H1 (cell line): ENCODE measurements at regions not wholly inside any gene's neighbourhood (a gene's known extent, or its start where the extent isn't known, plus 50 kb on each side); places are given as distances from the start of the nearest gene placed in this dataset.

Experiments
- ASH2L ChIP-seq: fragments of 200-600, 300-600 bp; sonication (generic); IDR thresholded peaks from one replicate; pipeline ENCODE4 v1.7.1; 2017; ENCODE audit warnings: low read length
- BCL11A ChIP-seq, 2 experiments: IDR thresholded peaks; one replicate each; pipeline ENCODE4 v1.6.1; 2011; ENCODE audit warnings: low read depth in 2 of 2, low read length in 2 of 2, mild to moderate bottlenecking in 2 of 2
- GABPA ChIP-seq: IDR thresholded peaks from 2 replicates; pipeline ENCODE4 v1.6.1; 2011; ENCODE audit warnings: mild to moderate bottlenecking, low read length, moderate library complexity, borderline replicate concordance; ENCODE audit not compliant: insufficient read depth
- POLR2A ChIP-seq, 2 experiments: IDR thresholded peaks; 1 replicate in 1 of 2; 2 replicates in 1 of 2; pipeline ENCODE4 v1.6.1; 2011; ENCODE audit warnings: low read depth in 2 of 2, low read length in 2 of 2, mild to moderate bottlenecking in 2 of 2; ENCODE audit errors: control extremely low read depth in 1 of 2
- SP4 ChIP-seq: IDR thresholded peaks from 2 replicates; pipeline ENCODE4 v1.6.1; 2012; ENCODE audit warnings: low read length, inconsistent platforms
- TF ChIP-seq, protein P1 (sequence below): IDR thresholded peaks from 2 replicates; pipeline ENCODE4 v1.6.1; 2011; ENCODE audit warnings: low read depth, mild to moderate bottlenecking, low read length; ENCODE audit not compliant: insufficient read depth

DNA sequence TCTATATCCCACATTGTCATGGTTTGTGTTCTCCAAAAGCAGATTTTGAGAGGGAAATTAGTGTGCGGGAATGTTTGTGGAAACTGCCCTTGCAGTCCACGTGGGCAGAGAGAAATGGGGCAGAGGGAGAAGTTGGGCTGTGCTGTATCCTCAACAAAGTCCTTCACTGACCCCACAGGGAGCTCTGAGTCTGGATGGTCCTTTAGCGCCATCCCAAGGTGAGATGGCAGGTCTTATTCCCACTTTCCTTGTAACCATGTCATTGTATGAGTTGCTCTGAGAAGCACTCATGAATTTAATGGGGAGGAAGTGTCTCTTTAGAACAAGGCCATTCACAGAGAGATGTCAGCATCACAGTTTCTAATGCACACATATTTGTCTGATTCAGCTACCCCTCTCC lies 127.1 kb downstream of the ANKRD18B start (continued):
- TF ChIP-seq GABPA (no peak), BCL11A (IDR thresholded peaks at IDR 0.05; ENCODE audit: low read depth in 2 of 2, low read length in 2 of 2) (no peak), ASH2L (no peak), POLR2A (IDR thresholded peaks at IDR 0.05; ENCODE audit: control extremely low read depth in 1 of 2, low read depth in 2 of 2, low read length in 2 of 2) (no peak), SP4 (no peak)
- TF ChIP-seq, protein P1, sequence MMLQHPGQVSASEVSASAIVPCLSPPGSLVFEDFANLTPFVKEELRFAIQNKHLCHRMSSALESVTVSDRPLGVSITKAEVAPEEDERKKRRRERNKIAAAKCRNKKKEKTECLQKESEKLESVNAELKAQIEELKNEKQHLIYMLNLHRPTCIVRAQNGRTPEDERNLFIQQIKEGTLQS, result no peak
